Adipocyte (in vitro differentiated cells): ENCODE measurements at regions not wholly inside any gene's neighbourhood (a gene's known extent, or its start where the extent isn't known, plus 50 kb on each side); places are given as distances from the start of the nearest gene placed in this dataset.

ENCODE experiments used
- DNase-seq: peaks from one replicate; pipeline ENCODE4 v3.0.0-alpha.2; 2015; ENCODE audit warnings: low read depth
- H3K27me3 ChIP-seq: replicated peaks from 2 replicates; pipeline ENCODE4 v1.7.0; 2013; ENCODE audit warnings: mild to moderate bottlenecking, low read length, moderate library complexity; ENCODE audit not compliant: control insufficient read depth, insufficient read depth
- H3K36me3 ChIP-seq: 2 replicates; pipeline ENCODE4 v1.7.0; 2013; ENCODE audit warnings: low read length, mild to moderate bottlenecking, moderate library complexity; ENCODE audit not compliant: control insufficient read depth, insufficient read depth, severe bottlenecking
- H3K4me1 ChIP-seq: 2 replicates; pipeline ENCODE4 v1.7.0; 2013; ENCODE audit warnings: mild to moderate bottlenecking, low read length, moderate library complexity; ENCODE audit not compliant: control insufficient read depth, insufficient read depth
- H3K4me3 ChIP-seq: 2 replicates; pipeline ENCODE4 v1.7.0; 2013; ENCODE audit warnings: mild to moderate bottlenecking, low read length, moderate library complexity
- H3K9ac ChIP-seq: 2 replicates; pipeline ENCODE4 v1.7.0; 2013; ENCODE audit warnings: mild to moderate bottlenecking, low read length, moderate library complexity
- H3K9me3 ChIP-seq: 2 replicates; pipeline ENCODE4 v1.7.0; 2013; ENCODE audit warnings: mild to moderate bottlenecking, low read length, moderate library complexity; ENCODE audit not compliant: control insufficient read depth

- Histone ChIP-seq H3K4me1 (no peaks in the 10 kb centered on the region), H3K9me3 (peaks cover 8% of the 10 kb centered on the region), H3K27me3 (no peaks in the 10 kb centered on the region), H3K4me3 (no peak overlapping the region), H3K36me3 (no peaks in the 10 kb centered on the region), H3K9ac (no peak overlapping the region)
- no peak for DNase-seq
These were observed 392.4 kb upstream of the ALCAM start for GRCh38 chr3:104974316-104974715.

GRCh38 chr3:104977719-104978118 is 389.0 kb upstream of the ALCAM start:
- Histone ChIP-seq H3K4me3 (no peak overlapping the region), H3K27me3 (no peaks in the 10 kb centered on the region), H3K9ac (no peak overlapping the region), H3K36me3 (no peaks in the 10 kb centered on the region), H3K9me3 (peaks cover 8% of the 10 kb centered on the region), H3K4me1 (no peaks in the 10 kb centered on the region)
- no peak for DNase-seq

- H3K9ac ChIP-seq, result no peak overlapping the region
- DNase-seq, result no peak
- H3K4me3 ChIP-seq, result no peak overlapping the region
- no peaks in the 10 kb centered on the region for H3K36me3 ChIP-seq
- H3K9me3 ChIP-seq, result no peaks in the 10 kb centered on the region
- H3K27me3 ChIP-seq, result no peaks in the 10 kb centered on the region
- no peaks in the 10 kb centered on the region for H3K4me1 ChIP-seq
These were observed 384.6 kb upstream of the ALCAM start for GRCh38 chr3:104982130-104982529.

- H3K9ac ChIP-seq, result no peak overlapping the region
These were observed 378.9 kb upstream of the ALCAM start for GRCh38 chr3:104987859-104988258.

GRCh38 chr3:104988496-104988895 is 378.2 kb upstream of the ALCAM start:
- no peak overlapping the region for H3K9ac ChIP-seq
- no peak overlapping the region for H3K4me3 ChIP-seq
- DNase-seq, result no peak
- no peaks in the 10 kb centered on the region for H3K4me1 ChIP-seq
- no peaks in the 10 kb centered on the region for H3K36me3 ChIP-seq
- H3K27me3 ChIP-seq, result no peaks in the 10 kb centered on the region
- no peaks in the 10 kb centered on the region for H3K9me3 ChIP-seq

More at GRCh38 chr3:104987859-104988258, 378.9 kb upstream of the ALCAM start:
- Histone ChIP-seq H3K9me3 (no peaks in the 10 kb centered on the region), H3K4me3 (no peak overlapping the region), H3K27me3 (no peaks in the 10 kb centered on the region), H3K36me3 (no peaks in the 10 kb centered on the region), H3K4me1 (no peaks in the 10 kb centered on the region)
- no peak for DNase-seq

- H3K4me1 ChIP-seq, result no peaks in the 10 kb centered on the region
- no peaks in the 10 kb centered on the region for H3K27me3 ChIP-seq
- no peak overlapping the region for H3K4me3 ChIP-seq
- H3K36me3 ChIP-seq, result no peaks in the 10 kb centered on the region
- no peak overlapping the region for H3K9ac ChIP-seq
- no peak for DNase-seq
- no peaks in the 10 kb centered on the region for H3K9me3 ChIP-seq
These were observed 376.8 kb upstream of the ALCAM start for GRCh38 chr3:104989878-104990277.

GRCh38 chr3:104990758-104991157 is 376.0 kb upstream of the ALCAM start:
- Histone ChIP-seq H3K4me1 (no peaks in the 10 kb centered on the region), H3K27me3 (no peaks in the 10 kb centered on the region), H3K9me3 (no peaks in the 10 kb centered on the region), H3K4me3 (no peak overlapping the region), H3K36me3 (no peaks in the 10 kb centered on the region), H3K9ac (no peak overlapping the region)
- no peak for DNase-seq

- Histone ChIP-seq H3K4me3 (no peak overlapping the region), H3K9ac (no peak overlapping the region), H3K27me3 (no peaks in the 10 kb centered on the region), H3K36me3 (no peaks in the 10 kb centered on the region), H3K4me1 (no peaks in the 10 kb centered on the region), H3K9me3 (no peaks in the 10 kb centered on the region)
- no peak for DNase-seq
These were observed 374.0 kb upstream of the ALCAM start for GRCh38 chr3:104992676-104993075.

- no peaks in the 10 kb centered on the region for H3K27me3 ChIP-seq
- no peaks in the 10 kb centered on the region for H3K4me1 ChIP-seq
- H3K9me3 ChIP-seq, result peaks cover 4% of the 10 kb centered on the region
- H3K9ac ChIP-seq, result no peak overlapping the region
- H3K36me3 ChIP-seq, result no peaks in the 10 kb centered on the region
- H3K4me3 ChIP-seq, result no peak overlapping the region
- DNase-seq, result no peak
These were observed 360.5 kb upstream of the ALCAM start for GRCh38 chr3:105006164-105006563.

- Histone ChIP-seq H3K27me3 (no peaks in the 10 kb centered on the region), H3K4me1 (no peaks in the 10 kb centered on the region), H3K4me3 (no peak overlapping the region), H3K9ac (no peak overlapping the region), H3K9me3 (no peaks in the 10 kb centered on the region), H3K36me3 (no peaks in the 10 kb centered on the region)
- no peak for DNase-seq
These were observed 353.1 kb upstream of the ALCAM start for GRCh38 chr3:105013657-105014056.

GRCh38 chr3:105014631-105015030 is 352.1 kb upstream of the ALCAM start:
- H3K36me3 ChIP-seq, result no peaks in the 10 kb centered on the region
- no peak overlapping the region for H3K9ac ChIP-seq
- no peak overlapping the region for H3K4me3 ChIP-seq
- peak; percentile 71 for DNase-seq
- H3K9me3 ChIP-seq, result no peaks in the 10 kb centered on the region
- H3K4me1 ChIP-seq, result no peaks in the 10 kb centered on the region
- no peaks in the 10 kb centered on the region for H3K27me3 ChIP-seq

GRCh38 chr3:105022813-105023212 is 343.9 kb upstream of the ALCAM start:
- Histone ChIP-seq H3K9me3 (no peaks in the 10 kb centered on the region), H3K36me3 (no peaks in the 10 kb centered on the region), H3K27me3 (no peaks in the 10 kb centered on the region), H3K4me1 (no peaks in the 10 kb centered on the region), H3K4me3 (no peak overlapping the region), H3K9ac (no peak overlapping the region)
- no peak for DNase-seq
